ENCODE measurements at regions not wholly inside any gene's neighbourhood (a gene's known extent, or its start where the extent isn't known, plus 50 kb on each side); places are given as distances from the start of the nearest gene placed in this dataset.

GRCh38 chr18:67421651-67422050 lies 94.9 kb downstream of the DSEL start:
- H3K56ac ChIP-seq (replicated peaks; ENCODE audit: insufficient read length, low read depth, low read length) = no peak overlapping the region

More at GRCh38 chr18:67421651-67422050, 94.9 kb downstream of the DSEL start:
- Histone ChIP-seq H3K4me1 (replicated peaks in 1 of 4; ENCODE audit: control insufficient read depth in 3 of 4, insufficient read depth in 4 of 4, low read length in 3 of 4) (no peaks in the 10 kb centered on the region), H4K20me1 (replicated peaks in 1 of 2; ENCODE audit: control insufficient read depth in 1 of 2, insufficient read depth in 2 of 2, low read length in 2 of 2) (no peaks in the 10 kb centered on the region), H3K23me2 (ENCODE audit: low read depth, low read length) (no peaks in the 10 kb centered on the region), H2BK20ac (ENCODE audit: low read length) (no peak overlapping the region), H2BK120ac (replicated peaks; ENCODE audit: low read depth, low read length) (no peak overlapping the region), H4K8ac (ENCODE audit: extremely low read depth, insufficient read depth, low read length) (no peak overlapping the region), H4K91ac (replicated peaks; ENCODE audit: insufficient read length, low read length) (no peak overlapping the region), H3K4me3 (ENCODE audit: extremely low read depth in 1 of 4, insufficient read depth in 2 of 4, low read depth in 3 of 4, low read length in 4 of 4) (no peak overlapping the region), H3K4ac (replicated peaks; ENCODE audit: insufficient read length, low read depth, low read length) (no peak overlapping the region), H3K4me2 (ENCODE audit: insufficient read depth in 1 of 2, low read depth in 2 of 2, low read length in 2 of 2) (no peak overlapping the region), H2AFZ (ENCODE audit: low read length) (no peak overlapping the region), H3K36me3 (ENCODE audit: control insufficient read depth in 2 of 4, insufficient read depth in 4 of 4, low read length in 3 of 4) (no peaks in the 10 kb centered on the region), H3K27me3 (replicated peaks in 1 of 4; ENCODE audit: control insufficient read depth in 3 of 4, extremely low read depth in 1 of 4, insufficient read depth in 3 of 4, low read length in 3 of 4) (no peaks in the 10 kb centered on the region), H3K23ac (ENCODE audit: insufficient read length) (no peak overlapping the region), H3K9ac (replicated peaks in 1 of 4; ENCODE audit: extremely low read depth in 1 of 4, low read depth in 3 of 4, low read length in 3 of 4) (no peak overlapping the region), H2AK5ac (ENCODE audit: low read depth, low read length) (no peak overlapping the region), H3K79me1 (ENCODE audit: low read depth, low read length) (no peaks in the 10 kb centered on the region), H2BK15ac (ENCODE audit: low read length) (no peak overlapping the region), H2BK12ac (ENCODE audit: low read depth, low read length) (no peak overlapping the region), H3K14ac (ENCODE audit: insufficient read length) (no peak overlapping the region), H3K27ac (ENCODE audit: low read depth, low read length) (no peak overlapping the region), H3K79me2 (ENCODE audit: control insufficient read depth in 1 of 2, insufficient read depth in 2 of 2, low read length in 2 of 2) (no peaks in the 10 kb centered on the region), H2BK5ac (ENCODE audit: low read depth, low read length) (no peak overlapping the region), H3K9me3 (ENCODE audit: insufficient read depth in 2 of 2, low read depth in 1 of 2, low read length in 1 of 2) (no peaks in the 10 kb centered on the region), H3K18ac (ENCODE audit: extremely low read depth, low read length) (no peak overlapping the region), H4K5ac (ENCODE audit: insufficient read length, low read depth, low read length) (no peak overlapping the region)
- DNase-seq (ENCODE audit: low read depth in 1 of 2, low spot score in 2 of 2) (no peak), FAIRE-seq (no peak)
- ChIA-PET CTCF (ENCODE audit: partially characterized antibody) (no interaction called here), POLR2A (ENCODE audit: partially characterized antibody) (no interaction called here)
- 95% methylated on average over 1 of the region's 1 CpG; no CpG with 5 or more reads in 1 of the 2 experiments for WGBS, 2 experiments (ENCODE audit: extremely low coverage in 1 of 2, insufficient coverage in 1 of 2, insufficient read length in 1 of 2, insufficient replicate concordance in 2 of 2, low coverage in 1 of 2, low lambda C conversion rate in 2 of 2, missing lambda C conversion rate in 1 of 2)
- TF ChIP-seq SP4 (IDR thresholded peaks at IDR 0.05; ENCODE audit: low read length) (no peak), CBX8 (IDR thresholded peaks at IDR 0.05; ENCODE audit: borderline replicate concordance, low read depth, low read length) (no peak), FOSL1 (IDR thresholded peaks at IDR 0.05; ENCODE audit: insufficient read depth, low read depth, low read length) (no peak), TCF12 (IDR thresholded peaks at IDR 0.05; ENCODE audit: low read depth, low read length) (no peak), JUND (IDR thresholded peaks at IDR 0.05; ENCODE audit: low read length) (no peak), BCL11A (IDR thresholded peaks at IDR 0.05; ENCODE audit: low read depth in 2 of 2, low read length in 2 of 2) (no peak), MAX (IDR thresholded peaks at IDR 0.05) (no peak), RAD21 (IDR thresholded peaks at IDR 0.05 in 1 of 2, conservative IDR thresholded peaks at IDR 0.05 in 1 of 2; ENCODE audit: low read depth in 2 of 2, low read length in 2 of 2) (no peak), SP2 (IDR thresholded peaks at IDR 0.05; ENCODE audit: low read length) (no peak)

Measured in H1 (cell line).